MG63 (cell line): ENCODE measurements at regions not wholly inside any gene's neighbourhood (a gene's known extent, or its start where the extent isn't known, plus 50 kb on each side); places are given as distances from the start of the nearest gene placed in this dataset.
"Not testable (repeated sequence)": the region's sequence is repeated elsewhere in the genome, so short reads cannot be mapped to it uniquely, and the experiment has no call there.

Experiments
- DNase-seq: peaks from one replicate; pipeline ENCODE4 v3.0.0-alpha.2; 2020
- H3K27me3 ChIP-seq: fragments of 250-450 bp; sonication (Bioruptor Pico); 2 replicates; pipeline ENCODE4 v1.5.1; 2020; ENCODE audit warnings: mild to moderate bottlenecking, moderate library complexity
- H3K36me3 ChIP-seq: fragments of 250-450 bp; sonication (Bioruptor Pico); 2 replicates; pipeline ENCODE4 v1.5.1; 2020; ENCODE audit warnings: mild to moderate bottlenecking, moderate library complexity
- H3K4me3 ChIP-seq: fragments of 250-450 bp; sonication (Bioruptor Pico); 2 replicates; pipeline ENCODE4 v1.5.1; 2020; ENCODE audit warnings: mild to moderate bottlenecking, moderate library complexity
- H3K9me3 ChIP-seq: fragments of 250-450 bp; sonication (Bioruptor Pico); 2 replicates; pipeline ENCODE4 v1.5.1; 2020; ENCODE audit warnings: mild to moderate bottlenecking, moderate library complexity

DNA sequence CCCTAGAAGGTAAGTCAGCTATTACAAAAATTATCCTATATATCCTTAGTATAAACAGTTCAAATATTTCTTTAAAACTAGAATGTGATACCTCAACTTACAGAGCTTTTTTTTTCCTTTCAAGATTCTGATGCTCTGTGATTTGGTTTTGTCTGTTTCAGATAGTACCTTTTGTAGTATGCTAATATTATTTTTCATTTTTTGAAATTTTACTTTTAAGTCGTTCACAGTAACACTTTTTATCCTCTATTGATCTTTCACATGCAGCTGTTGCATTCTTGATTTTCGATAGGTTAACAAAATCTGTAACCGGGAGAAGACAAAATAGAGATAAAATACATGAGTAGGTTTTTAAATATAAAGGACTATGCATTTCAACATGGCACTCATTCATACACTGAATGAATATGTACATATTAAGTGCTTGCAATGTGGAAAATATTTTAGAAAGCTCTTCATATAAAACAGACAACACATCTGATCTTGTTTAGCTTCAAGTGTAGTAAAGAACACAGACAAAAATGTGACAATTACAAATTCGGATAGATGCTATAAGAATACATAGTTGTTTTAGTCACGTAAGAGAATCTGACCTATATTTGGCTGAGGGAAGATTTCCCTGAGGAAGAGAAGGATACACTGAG is 86.7 kb upstream of the CCT8L2 start:
- H3K36me3 ChIP-seq, H3K4me3 ChIP-seq, H3K9me3 ChIP-seq, H3K27me3 ChIP-seq, DNase-seq: not testable (repeated sequence)

DNA sequence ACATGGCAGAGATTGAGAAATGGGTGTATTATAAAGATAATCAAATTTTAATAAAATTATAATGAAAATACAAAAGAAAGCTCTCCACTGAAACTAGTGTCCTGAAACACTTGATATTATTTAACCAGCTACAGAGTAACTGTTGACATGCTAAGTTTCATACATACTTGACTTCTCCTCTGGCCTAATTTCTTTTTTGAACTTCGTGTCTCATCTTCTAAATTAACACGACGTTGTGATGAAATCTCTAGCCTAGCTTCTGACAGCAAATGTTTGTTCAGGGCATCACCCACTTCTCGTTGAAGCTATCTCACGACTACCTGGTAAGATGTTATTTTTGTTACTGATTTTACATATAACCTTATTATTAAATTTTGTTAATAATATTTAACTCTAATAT is 80.8 kb upstream of the CCT8L2 start:
- H3K4me3 ChIP-seq, H3K36me3 ChIP-seq, H3K27me3 ChIP-seq, DNase-seq, H3K9me3 ChIP-seq: not testable (repeated sequence)

DNA sequence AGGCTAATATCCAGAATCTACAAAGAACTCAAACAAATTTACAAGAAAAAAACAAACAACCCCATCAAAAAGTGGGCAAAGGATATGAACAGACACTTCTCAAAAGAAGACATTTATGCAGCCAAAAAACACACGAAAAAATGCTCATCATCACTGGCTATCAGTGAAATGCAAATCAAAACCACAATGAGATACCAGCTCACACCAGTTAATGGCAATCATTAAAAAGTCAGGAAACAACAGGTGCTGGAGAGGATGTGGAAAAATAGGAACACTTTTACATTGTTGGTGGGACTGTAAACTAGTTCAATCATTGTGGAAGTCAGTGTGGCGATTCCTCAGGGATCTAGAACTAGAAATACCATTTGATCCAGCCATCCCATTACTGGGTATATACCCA is 73.0 kb upstream of the CCT8L2 start:
- H3K36me3 ChIP-seq, DNase-seq, H3K4me3 ChIP-seq, H3K9me3 ChIP-seq, H3K27me3 ChIP-seq: not testable (repeated sequence)

DNA sequence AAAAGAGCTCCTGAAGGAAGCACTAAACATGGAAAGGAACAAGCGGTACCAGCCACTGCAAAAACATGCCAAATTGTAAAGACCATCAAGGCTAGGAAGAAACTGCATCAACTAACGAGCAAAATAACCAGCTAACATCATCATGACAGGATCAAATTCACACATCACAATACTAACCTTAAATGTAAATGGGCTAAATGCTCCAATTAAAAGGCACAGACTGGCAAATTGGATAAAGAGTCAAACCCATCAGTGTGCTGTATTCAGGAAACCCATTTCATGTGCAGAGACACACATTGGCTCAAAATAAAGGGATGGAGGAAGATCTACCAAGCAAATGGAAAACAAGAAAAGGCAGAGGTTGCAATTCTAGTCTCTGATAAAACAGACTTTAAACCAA is 69.7 kb upstream of the CCT8L2 start:
- not testable (repeated sequence) for H3K4me3 ChIP-seq, H3K36me3 ChIP-seq

DNA sequence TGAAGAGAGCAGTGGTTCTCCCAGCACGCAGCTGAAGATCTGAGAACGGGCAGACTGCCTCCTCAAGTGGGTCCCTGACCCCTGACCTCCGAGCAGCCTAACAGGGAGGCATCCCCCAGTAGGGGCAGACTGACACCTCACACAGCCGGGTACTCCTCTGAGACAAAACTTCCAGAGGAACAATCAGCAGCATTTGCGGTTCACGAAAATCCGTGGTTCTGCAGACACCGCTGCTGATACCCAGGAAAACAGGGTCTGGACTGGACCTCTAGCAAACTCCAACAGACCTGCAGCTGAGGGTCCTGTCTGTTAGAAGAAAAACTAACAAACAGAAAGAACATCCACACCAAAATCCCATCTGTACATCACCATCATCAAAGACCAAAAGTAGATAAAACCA is 68.4 kb upstream of the CCT8L2 start:
- not testable (repeated sequence) for H3K9me3 ChIP-seq, H3K27me3 ChIP-seq, DNase-seq, H3K36me3 ChIP-seq, H3K4me3 ChIP-seq

More for the DNA sequence above, 69.7 kb upstream of the CCT8L2 start:
- H3K27me3 ChIP-seq, H3K9me3 ChIP-seq, DNase-seq: not testable (repeated sequence)

DNA sequence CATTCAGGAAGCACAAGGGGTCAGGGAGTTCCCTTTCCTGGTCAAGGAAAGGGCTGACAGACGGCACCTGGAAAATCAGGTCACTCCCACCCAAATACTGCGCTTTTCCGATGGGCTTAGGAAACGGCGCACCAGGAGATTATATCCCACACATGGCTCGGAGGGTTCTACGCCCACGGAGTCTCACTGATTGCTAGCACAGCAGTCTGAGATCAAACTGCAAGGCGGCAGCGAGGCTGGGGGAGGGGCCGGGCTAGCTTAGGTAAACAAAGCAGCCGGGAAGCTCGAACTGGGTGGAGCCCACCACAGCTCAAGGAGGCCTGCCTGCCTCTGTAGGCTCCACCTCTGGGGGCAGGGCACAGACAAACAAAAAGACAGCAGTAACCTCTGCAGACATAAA is 68.0 kb upstream of the CCT8L2 start:
- not testable (repeated sequence) for H3K27me3 ChIP-seq, H3K9me3 ChIP-seq, H3K36me3 ChIP-seq, H3K4me3 ChIP-seq, DNase-seq

DNA sequence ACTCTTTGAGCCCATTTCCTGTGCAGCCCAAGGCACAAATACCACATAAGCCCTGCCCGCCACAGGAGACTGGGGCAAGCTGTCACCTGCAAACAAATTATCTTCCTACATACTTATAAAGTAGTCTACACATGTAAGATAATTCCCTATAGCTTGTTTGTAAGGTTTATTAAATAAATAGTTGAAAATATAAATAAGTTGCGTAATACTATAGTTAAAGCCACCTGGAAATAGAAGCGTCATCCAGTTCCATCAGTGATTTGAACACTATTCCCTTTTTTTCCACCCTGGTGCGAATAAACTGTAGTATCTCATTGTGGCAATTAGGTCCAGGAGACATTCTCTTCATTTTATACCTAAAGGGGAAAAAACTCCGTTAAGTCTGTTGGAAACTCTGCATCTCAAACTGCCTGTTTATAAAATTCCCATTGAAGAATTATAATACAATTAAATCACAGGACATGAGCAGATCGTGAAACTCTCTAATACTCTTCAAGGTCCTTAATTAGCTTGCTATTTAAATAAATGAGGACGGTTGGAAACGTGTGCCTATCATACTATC is 66.7 kb upstream of the CCT8L2 start:
- not testable (repeated sequence) for H3K9me3 ChIP-seq, DNase-seq, H3K36me3 ChIP-seq, H3K27me3 ChIP-seq, H3K4me3 ChIP-seq

DNA sequence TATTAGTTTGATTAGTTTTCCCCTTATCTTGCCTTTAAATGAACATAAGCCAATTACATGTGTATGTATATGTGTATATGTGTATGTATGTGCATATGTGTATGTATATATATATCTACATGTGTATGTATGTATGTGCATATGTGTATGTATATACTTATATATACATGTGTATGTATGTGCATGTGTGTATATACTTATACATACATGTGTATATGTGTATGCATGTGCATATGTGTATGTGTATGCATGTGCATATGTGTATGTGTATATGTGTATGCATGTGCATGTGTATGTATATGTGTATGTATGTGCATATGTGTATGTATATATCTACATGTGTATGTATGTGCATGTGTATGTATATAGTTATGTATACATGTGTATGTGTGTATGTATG is 65.5 kb upstream of the CCT8L2 start:
- no peak for DNase-seq
- no peaks in the 10 kb centered on the region for H3K36me3 ChIP-seq

DNA sequence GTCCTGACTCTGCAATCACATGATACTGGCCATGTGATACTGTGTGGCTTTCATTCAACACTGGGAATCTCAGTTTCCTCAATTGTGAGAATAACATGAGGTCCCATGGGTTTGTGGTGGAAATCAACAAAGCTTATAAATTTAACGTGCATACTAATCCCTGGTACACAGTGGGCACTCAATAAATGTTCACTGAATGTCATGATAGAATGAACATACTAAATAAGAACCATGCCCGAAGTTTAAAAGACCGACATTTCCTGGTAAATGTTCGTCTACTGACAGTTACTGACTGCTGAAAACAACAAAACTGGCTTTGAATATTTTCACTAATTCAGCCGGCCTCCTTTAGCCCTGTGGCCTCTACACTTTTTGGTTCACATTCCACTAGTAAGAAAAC is 62.3 kb upstream of the CCT8L2 start:
- Histone ChIP-seq H3K36me3 (peaks cover 12% of the 10 kb centered on the region), H3K4me3 (no peak overlapping the region), H3K27me3 (no peaks in the 10 kb centered on the region), H3K9me3 (no peaks in the 10 kb centered on the region)
- no peak for DNase-seq

More for the DNA sequence above, 65.5 kb upstream of the CCT8L2 start:
- Histone ChIP-seq H3K27me3 (no peaks in the 10 kb centered on the region), H3K9me3 (no peaks in the 10 kb centered on the region; the same call in 1 of the 2 replicates), H3K4me3 (no peak overlapping the region)

DNA sequence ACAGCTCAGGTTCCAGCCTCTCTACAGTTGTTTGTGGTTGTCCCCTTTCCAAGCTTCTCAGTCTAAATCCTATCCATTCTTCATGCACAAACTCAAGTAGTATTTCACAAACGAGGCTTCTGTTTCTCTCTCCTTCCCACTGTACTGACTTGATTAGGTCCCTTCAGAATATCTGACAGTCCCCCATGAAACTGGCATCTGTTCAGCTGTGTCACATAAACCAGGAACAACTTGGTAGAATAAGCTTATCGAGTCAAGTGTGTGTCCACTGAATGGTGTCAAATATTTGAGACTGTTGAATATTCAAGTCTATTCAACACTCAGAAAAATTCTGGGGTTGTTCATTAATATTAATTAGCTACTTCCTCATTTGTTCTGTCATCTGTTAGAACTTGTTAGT is 61.7 kb upstream of the CCT8L2 start:
- H3K4me3 ChIP-seq, H3K27me3 ChIP-seq, H3K9me3 ChIP-seq, DNase-seq: not testable (repeated sequence)
- peaks cover 16% of the 10 kb centered on the region for H3K36me3 ChIP-seq

DNA sequence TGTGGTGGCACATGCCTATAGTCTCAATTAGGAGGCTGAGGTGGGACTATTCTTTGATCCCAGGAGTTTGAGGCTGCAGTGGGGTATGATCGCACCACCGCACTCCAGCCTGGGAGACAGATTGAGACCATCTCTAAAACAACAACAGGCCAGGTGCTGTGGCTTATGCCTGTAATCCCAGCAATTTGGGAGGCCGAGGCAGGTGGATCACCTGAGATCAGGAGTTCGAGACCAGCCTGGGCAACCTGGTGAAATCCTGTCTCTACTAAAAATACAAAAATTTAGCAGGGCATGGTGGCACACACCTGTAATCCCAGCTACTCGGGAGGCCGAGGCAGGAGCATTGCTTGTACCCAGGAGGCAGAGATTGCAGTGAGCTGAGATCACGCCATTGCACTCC is 60.6 kb upstream of the CCT8L2 start:
- H3K9me3 ChIP-seq, DNase-seq, H3K27me3 ChIP-seq, H3K4me3 ChIP-seq: not testable (repeated sequence)
- peaks cover 16% of the 10 kb centered on the region for H3K36me3 ChIP-seq

DNA sequence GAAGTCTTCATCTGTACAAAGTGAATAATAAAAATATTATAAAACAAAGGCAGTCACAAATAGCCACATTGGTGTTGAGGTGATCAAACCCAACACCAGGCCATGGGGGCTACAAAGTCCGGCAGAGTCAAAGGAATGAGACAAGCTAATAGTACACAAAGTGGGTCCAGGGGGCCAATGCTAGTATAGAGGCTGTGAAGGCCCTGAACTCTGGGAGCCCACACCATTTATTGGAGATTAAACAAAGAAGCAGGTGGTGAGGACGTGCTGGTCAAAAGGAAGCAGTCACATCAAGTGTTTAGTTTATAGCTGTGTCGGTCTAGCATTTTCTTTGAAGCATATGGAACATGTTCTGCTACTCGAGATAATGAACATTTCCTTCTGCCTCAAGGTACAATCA is 58.6 kb upstream of the CCT8L2 start:
- DNase-seq: no peak
- Histone ChIP-seq H3K36me3 (peaks cover 16% of the 10 kb centered on the region), H3K4me3 (no peak overlapping the region), H3K9me3 (no peaks in the 10 kb centered on the region), H3K27me3 (no peaks in the 10 kb centered on the region)
